Progenitor cell of endocrine pancreas (in vitro differentiated cells): ENCODE measurements at regions not wholly inside any gene's neighbourhood (a gene's known extent, or its start where the extent isn't known, plus 50 kb on each side); places are given as distances from the start of the nearest gene placed in this dataset.

ENCODE experiments used
- DNase-seq: peaks from one replicate; pipeline ENCODE4 v3.0.0; 2021; ENCODE audit warnings: low spot score; ENCODE audit not compliant: unreplicated experiment
- H3K27ac Mint-ChIP-seq: 2 replicates; pipeline ENCODE4 v1.8.0; 2021; ENCODE audit warnings: mild to moderate bottlenecking, moderate library complexity, mixed read lengths
- H3K27me3 Mint-ChIP-seq: 2 replicates; pipeline ENCODE4 v1.8.0; 2021; ENCODE audit warnings: mixed read lengths
- H3K36me3 Mint-ChIP-seq: 2 replicates; pipeline ENCODE4 v1.8.0; 2022; ENCODE audit warnings: mixed read lengths; ENCODE audit not compliant: insufficient read depth
- H3K4me1 Mint-ChIP-seq: 2 replicates; pipeline ENCODE4 v1.8.0; 2021; ENCODE audit warnings: low read depth, mixed read lengths
- H3K4me3 Mint-ChIP-seq: 2 replicates; pipeline ENCODE4 v1.8.0; 2021; ENCODE audit warnings: low read depth, mild to moderate bottlenecking, moderate library complexity, mixed read lengths
- H3K9me3 Mint-ChIP-seq: 2 replicates; pipeline ENCODE4 v1.8.0; 2021; ENCODE audit warnings: low read depth, mixed read lengths
- CTCF ChIP-seq: fragments of 200-600 bp; sonication (generic); IDR thresholded peaks from one replicate; pipeline ENCODE4 v1.5.0; 2021; ENCODE audit warnings: antibody characterized with exemption, mild to moderate bottlenecking; ENCODE audit not compliant: unreplicated experiment

- no peaks in the 10 kb centered on the region for H3K27me3 Mint-ChIP-seq
- TF ChIP-seq CTCF = no peak
- no peak overlapping the region for H3K27ac Mint-ChIP-seq
- H3K36me3 Mint-ChIP-seq = no peaks in the 10 kb centered on the region
- peaks cover 6% of the 10 kb centered on the region for H3K9me3 Mint-ChIP-seq
- no peak overlapping the region for H3K4me3 Mint-ChIP-seq
- DNase-seq = no peak
- no peaks in the 10 kb centered on the region for H3K4me1 Mint-ChIP-seq
Measured at GRCh38 chr6:71126506-71126905, 162.1 kb upstream of the OGFRL1 start.

DNA sequence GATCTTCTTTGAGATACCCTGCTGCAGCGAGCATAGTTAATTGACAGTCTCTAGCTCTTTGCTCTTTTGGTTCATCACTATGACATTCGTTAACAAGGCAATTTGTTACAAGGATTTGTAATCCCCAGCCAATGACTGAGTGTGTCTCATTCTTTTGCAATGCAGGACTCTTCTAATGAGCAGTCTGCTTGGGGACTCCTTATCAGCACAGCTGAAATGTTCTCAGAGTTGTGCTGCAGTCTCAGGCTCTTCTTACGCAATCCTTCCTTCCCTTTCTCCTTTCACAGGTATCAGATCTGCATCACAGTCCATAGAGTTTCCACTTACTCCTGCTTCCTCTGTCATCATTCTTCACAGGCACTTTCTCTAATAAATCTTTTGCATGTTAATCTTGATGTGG is 161.2 kb upstream of the OGFRL1 start:
- H3K9me3 Mint-ChIP-seq = peaks cover 6% of the 10 kb centered on the region
- H3K27ac Mint-ChIP-seq = no peak overlapping the region
- no peaks in the 10 kb centered on the region for H3K4me1 Mint-ChIP-seq
- TF ChIP-seq CTCF = no peak
- H3K27me3 Mint-ChIP-seq = no peaks in the 10 kb centered on the region
- DNase-seq = no peak
- H3K4me3 Mint-ChIP-seq = no peak overlapping the region
- no peaks in the 10 kb centered on the region for H3K36me3 Mint-ChIP-seq

DNA sequence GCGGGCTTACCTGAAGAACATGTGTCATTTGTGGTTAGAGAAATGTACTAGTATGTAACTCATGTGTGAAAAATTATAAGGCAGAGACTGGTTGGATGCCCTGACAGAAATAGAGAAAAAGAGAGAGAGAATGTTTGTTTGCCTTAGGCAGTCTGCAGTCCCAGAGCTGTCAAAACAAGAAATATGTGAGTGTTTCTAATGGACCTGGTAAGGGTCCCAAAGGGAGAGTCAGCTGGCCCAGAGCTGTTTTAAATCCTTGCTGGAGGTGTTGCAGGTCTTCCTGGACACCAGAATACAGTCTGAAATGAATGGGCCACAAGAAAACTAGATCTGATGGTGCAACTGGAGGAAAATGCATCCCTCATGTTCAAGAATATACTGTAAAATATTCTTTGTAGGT is 158.3 kb upstream of the OGFRL1 start:
- Mint-ChIP-seq H3K27me3 (no peaks in the 10 kb centered on the region), H3K27ac (no peak overlapping the region), H3K9me3 (peaks cover 6% of the 10 kb centered on the region), H3K4me3 (no peak overlapping the region), H3K36me3 (no peaks in the 10 kb centered on the region), H3K4me1 (no peaks in the 10 kb centered on the region)
- TF ChIP-seq CTCF = no peak
- DNase-seq = no peak

DNA sequence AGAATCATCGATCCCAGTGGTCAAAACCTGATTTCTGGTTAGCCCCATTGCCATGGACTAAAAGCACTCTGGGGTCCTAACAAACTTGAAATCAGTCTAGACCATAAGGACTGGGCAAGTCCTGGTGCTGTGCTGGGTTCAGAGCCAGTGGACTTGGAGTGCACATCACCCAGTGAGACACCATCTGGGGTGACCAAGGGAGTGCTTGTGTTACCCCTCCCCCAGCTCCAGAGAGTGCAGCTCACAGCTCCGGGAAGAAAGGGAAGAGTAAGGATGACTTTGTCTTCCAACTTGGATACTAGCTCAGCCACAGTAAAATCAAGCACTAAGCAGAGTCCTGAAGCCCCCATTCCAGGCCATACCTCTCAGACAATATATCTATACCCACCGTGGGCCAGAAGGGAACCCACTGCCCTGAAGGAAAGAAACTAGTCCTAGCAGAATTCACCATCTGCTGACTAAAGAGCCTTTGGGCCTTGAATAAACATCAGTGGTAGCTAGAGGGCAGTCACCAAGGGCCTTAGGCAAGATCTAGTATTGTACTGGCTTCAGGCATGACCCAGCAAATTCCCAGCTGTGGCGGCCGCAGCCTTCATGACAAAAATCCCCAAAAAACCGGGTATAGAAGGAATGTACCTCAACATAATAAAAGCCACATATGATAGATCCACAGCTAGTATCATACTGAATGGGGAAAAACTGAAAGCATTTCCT is 153.5 kb upstream of the OGFRL1 start:
- TF ChIP-seq CTCF = no peak
- Mint-ChIP-seq H3K27ac (no peak overlapping the region), H3K36me3 (peaks cover 1% of the 10 kb centered on the region), H3K4me3 (no peak overlapping the region), H3K27me3 (no peaks in the 10 kb centered on the region), H3K4me1 (no peaks in the 10 kb centered on the region), H3K9me3 (peaks cover 12% of the 10 kb centered on the region)
- no peak for DNase-seq

GRCh38 chr6:71137973-71138372 is 150.6 kb upstream of the OGFRL1 start:
- TF ChIP-seq CTCF = no peak

More at GRCh38 chr6:71137973-71138372, 150.6 kb upstream of the OGFRL1 start:
- H3K27me3 Mint-ChIP-seq = no peaks in the 10 kb centered on the region
- peaks cover 1% of the 10 kb centered on the region for H3K36me3 Mint-ChIP-seq
- H3K4me1 Mint-ChIP-seq = no peaks in the 10 kb centered on the region
- H3K9me3 Mint-ChIP-seq = peaks cover 14% of the 10 kb centered on the region
- H3K4me3 Mint-ChIP-seq = no peak overlapping the region
- no peak for DNase-seq
- no peak overlapping the region for H3K27ac Mint-ChIP-seq
